H4 (cell line): ENCODE measurements at regions not wholly inside any gene's neighbourhood (a gene's known extent, or its start where the extent isn't known, plus 50 kb on each side); places are given as distances from the start of the nearest gene placed in this dataset.

Experiments used
- DNase-seq: peaks from one replicate; pipeline ENCODE4 v3.0.0-alpha.2; 2015; ENCODE audit warnings: low spot score

DNA sequence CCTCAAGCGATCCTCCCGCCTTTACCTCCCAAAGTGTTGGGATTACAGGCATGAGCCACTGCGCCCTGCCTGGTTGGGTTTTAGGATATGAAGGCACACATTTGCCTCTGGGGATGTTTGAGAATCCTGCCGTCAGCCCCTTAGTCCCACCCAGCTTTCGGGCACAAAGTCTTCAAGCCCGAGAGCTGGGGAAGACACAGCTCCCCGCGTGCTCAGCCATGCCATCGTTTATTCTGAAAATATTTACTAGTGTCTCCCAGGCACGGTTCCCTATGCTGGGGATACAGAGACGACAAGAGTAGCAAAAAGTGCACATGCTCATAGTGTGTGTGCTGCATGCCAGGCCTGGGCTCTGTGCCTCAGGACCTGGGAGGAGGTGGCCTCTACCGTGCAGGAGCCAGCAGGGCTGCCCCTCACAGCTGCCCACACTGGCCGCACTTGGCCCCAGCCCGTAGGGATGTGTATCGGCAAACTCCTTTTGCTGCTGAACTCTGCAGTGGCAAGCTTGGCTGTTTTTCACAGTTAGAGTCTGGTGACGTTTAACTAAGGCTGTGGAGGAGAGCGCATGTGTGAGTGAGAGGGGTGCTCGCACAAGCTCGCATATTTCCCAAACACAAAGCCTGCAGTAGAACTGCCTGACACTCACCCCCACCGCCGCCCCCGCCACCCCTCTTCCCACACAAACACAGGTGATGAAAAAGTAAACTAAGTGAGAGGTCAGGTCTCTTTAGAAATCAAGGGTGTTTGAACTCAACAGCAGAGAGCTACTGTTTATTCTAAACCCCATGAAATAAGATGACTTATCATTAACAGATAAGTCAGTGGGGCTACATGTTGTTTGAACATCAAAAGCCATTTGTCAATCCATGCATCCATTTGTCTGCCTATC is 266.4 kb downstream of the MRTFB start:
- no peak for DNase-seq

DNA sequence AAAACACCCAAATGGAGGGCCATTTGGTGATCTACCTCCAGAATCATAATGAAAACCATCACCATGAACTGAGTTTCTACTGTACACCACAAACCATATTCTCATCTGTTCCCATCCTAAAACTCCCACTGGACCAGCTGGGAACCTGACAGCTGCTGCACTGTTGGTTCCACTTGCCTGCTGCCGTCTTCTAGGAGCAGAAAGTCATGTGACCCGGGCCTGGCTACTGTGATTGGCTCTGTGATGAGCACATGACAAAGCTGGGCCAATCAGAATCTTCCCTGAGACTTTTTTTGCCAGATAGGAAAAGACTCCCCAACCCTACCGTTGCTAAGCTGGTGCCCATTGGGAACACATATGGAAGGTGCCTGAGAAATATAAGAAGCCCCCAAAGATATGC is 264.2 kb downstream of the MRTFB start:
- no peak for DNase-seq

DNA sequence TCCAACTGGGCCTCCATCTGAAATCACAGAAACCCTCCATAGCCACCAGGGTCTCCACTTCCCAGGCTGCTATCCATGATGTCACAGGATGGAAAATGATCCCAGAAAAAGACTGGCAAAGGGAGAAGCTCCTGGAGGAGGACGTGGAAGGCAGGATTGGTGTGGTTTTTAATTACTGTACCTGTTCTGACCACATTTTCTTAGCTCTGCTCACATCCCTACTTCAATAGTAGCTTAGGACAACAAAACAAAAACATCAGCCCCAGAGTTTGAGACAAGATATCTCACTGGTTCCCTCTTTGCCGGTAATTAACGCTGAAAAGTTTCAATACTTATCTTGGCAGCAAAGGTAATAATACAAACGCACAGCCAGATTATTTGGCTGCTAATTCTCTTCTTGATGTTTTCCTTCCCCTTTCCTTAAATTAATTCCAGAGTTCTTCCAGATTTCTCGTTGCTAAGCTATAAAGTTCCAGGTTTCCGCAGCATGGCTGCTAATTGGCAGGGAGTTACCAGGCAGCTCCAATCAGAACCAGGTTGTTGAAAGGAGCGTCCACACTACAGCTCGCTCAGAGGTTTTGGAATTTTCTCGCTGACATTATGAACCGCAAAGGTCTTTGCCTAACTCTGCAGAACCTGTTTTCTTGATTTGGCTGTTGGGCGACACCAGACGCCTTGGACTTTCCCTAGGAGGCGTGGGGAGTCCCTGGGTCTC is 263.4 kb downstream of the MRTFB start:
- no peak for DNase-seq

DNA sequence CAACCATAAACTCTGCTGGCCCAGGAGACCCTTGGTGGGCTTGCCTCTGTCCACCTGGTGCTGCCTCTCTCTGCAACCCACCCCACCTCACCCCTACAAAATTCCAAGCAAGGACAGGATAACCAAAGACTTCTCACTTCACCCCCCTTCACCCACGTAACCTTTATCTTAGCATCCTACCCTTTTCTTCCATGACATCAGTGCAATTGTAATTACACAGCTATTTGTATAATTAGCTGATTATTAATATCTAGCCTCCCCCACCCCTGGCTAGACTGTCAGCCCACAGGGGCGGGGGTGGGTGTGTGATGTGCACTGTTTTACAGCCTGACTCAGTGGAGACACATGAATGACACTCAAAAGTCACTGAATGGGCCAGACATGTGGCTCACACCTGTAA is 262.2 kb downstream of the MRTFB start:
- no peak for DNase-seq

DNA sequence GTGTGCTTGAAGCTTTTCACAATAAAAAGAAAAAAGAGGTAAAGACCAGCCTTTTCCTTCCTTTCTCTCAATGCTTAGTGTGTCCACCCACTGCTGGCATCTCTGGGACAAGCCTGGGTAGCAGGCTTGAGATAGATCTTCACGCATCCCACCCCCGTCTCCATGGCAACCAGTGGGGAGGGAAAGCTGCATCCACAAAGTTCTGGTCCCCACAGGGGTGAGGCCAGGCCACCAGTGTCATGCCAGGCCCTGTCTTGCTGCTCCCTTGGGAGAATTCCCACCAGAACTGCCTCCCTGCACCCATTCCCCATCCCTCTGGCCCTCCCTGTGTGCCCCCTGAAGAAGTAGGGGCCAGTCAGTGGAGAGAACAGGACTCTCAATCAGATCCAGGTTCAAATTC is 259.9 kb downstream of the MRTFB start:
- no peak for DNase-seq

DNA sequence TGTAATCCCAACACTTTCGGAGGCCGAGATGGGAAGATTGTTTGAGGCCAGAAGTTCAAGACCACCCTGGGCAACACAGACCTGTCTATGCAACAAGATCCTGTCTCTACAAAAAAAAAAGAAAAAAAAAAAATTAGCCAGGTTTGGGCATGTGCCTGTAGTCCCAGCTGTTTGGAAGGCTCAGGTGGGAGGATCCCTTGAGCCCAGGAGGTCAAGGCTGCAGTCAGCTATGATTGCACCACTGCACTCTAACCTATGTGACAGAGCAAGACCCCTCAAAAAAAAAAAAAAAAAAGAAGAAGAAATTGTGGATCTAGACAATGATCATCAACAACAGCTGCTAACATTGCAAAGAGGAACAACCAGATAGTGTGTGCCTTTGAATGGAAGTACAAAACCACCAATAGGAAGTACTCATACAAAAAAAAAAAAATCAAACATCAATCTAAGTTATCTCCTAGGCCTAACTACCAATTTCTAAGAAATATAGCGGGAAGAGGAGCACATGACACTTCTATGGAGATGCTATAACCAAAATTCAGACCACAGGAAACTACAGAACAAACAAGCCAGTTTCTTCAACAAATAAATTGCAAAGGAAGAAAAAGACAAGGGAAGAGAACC is 258.7 kb downstream of the MRTFB start:
- no peak for DNase-seq

DNA sequence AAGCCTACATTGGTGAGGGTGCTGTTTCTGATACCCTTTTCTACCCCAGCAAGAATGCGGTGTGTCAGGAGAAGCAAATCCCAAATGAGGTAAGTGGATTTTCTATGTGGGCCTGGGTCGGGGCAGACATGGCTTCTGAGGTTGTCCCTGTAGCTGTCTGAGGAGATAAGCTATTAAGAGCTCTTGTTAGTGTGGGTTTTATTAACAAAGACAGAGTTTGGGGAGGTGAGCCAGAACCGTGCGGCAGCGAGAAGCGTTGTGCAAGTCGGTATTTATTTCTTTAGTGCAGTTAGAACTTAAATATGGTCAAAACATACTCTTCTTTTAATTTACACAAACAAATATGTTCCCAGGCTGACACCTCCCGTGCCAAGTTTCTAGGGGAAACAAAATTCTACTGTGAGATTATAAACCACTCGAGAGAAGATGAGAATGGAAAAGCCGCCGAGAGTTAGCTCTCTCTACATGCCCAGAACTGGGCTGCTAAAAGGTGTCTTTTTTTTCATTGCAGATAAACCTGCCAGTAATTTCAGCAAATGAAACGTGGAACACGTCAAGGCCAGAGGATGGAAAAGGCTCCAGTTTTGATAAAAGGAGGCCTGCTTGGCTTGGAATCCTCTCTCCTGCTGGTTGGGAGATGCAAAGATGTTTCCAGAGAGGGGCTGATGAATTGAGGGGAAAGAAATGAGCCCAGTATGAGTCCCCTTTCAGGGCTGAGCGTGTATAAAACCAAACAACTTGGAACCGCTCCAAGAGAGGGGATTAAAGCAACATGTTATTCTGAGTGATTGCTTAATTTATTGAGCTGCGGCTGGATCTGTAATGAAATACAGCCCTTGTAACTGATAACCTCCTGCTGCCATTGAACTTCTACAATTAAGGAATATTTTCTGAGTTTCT is 254.6 kb downstream of the MRTFB start:
- DNase-seq = no peak

DNA sequence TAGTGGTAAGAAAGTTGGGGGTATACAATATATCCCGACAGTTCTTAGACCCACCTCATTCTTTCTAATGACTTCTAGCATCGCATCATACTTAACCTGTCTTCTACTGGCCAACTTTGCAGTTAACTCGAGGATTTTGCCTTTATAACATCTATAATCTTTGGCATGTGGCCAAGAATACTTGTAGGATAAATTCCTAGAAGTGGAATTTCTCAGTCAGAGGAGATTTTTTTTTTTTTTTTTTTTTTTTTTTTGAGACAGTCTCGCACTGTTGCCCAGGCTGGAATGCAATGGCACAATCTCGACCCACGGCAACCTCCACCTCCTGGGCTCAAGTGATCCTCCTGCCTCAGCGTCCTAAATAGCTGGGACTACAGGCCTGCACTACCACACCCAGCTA is 253.5 kb downstream of the MRTFB start:
- no peak for DNase-seq

DNA sequence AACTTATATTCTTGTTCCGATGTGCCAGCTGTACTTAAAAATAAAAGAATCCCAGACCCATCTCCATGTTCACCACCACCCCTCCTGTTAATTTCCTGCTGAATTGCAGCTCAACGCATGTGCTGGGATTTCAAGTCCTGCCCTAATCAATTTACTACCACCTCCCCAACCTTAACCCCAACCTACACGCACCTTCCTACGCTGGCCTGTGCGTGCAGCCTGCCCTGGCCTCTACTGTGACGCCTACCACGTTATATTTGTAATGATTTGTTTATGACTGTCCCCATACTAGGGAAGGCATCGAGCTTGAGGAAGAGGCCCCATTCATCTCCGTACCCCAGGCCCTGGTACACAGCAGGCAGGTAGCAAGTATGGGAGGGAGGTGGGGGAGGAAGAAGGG is 251.1 kb downstream of the MRTFB start:
- DNase-seq = no peak

DNA sequence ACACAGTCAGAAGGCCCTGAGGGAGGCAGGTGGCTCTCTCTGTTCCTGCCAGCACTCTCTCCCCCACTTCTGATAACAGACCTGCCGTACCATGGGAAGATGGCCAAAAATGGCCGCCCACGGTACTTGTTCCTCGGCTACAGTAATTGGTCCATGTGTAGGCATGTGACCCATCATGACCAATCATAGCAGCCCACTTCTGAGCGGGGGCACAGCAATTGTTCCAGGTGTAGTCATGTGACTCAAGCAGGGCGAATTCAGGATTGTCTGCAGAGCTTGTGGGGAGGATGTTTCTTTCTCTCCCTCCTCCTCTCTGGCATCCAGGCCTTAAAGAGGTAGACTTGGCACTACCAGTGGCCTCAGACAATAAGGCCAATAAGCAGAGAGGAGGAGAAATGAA is 250.4 kb downstream of the MRTFB start:
- no peak for DNase-seq

DNA sequence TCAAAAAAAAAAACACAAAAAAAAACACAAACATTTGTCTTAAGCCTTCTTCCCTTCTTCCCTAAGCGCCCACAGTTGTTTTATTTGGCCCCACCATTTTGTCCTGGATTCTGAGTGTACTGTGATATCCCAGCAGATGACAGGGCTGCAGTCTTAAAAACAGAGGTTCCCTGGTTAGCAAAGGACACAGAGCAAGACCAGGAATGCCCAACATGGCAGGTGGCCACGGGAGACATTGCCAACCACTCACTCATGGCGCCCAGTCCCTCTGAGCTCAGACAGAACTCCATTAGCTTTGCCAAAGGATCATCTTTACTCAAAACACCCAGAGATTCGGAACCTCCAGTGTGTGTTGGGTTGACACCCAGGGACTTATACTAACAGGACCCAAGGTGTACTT is 249.3 kb downstream of the MRTFB start:
- no peak for DNase-seq
